Stomach (tissue), 8 donors: ENCODE measurements at regions not wholly inside any gene's neighbourhood (a gene's known extent, or its start where the extent isn't known, plus 50 kb on each side); places are given as distances from the start of the nearest gene placed in this dataset.

Experiments
- DNase-seq, 2 donors: peaks; one replicate each; pipeline versions ENCODE4 v3.0.0 to v3.0.0-alpha.2; 2013 to 2019
- H3K27ac ChIP-seq, 5 donors: fragments of 200-600 bp in 4 of 5; sonication (generic) in 4 of 5; one replicate each; pipeline ENCODE4 v1.5.1; 2013 to 2019; ENCODE audit warnings: mild to moderate bottlenecking in 1 of 5, moderate library complexity in 1 of 5
- H3K27me3 ChIP-seq, 3 donors: fragments of 200-600 bp; sonication (generic); one replicate each; pipeline ENCODE4 v1.5.1; 2017 to 2019; ENCODE audit warnings: mixed run types in 1 of 3
- H3K36me3 ChIP-seq, 4 donors: fragments of 200-600 bp; sonication (generic); 1 replicate in 3 of 4; 2 replicates in 1 of 4; pipeline ENCODE4 v1.5.1; 2016 to 2019
- H3K4me1 ChIP-seq, 4 donors: fragments of 200-600 bp; sonication (generic); one replicate each; pipeline ENCODE4 v1.5.1; 2016 to 2019
- H3K4me3 ChIP-seq, 4 donors: fragments of 200-600 bp; sonication (generic) in 3 of 4; one replicate each; pipeline ENCODE4 v1.5.1; 2016 to 2019; ENCODE audit warnings: mild to moderate bottlenecking in 1 of 4
- H3K9me3 ChIP-seq, 4 donors: fragments of 200-600 bp; sonication (generic); one replicate each; pipeline ENCODE4 v1.5.1; 2016 to 2019
- EP300 ChIP-seq: sonication (generic); formaldehyde crosslinking; IDR thresholded peaks from one replicate; pipeline ENCODE4 v1.6.1; 2017; ENCODE audit warnings: antibody characterized with exemption
- POLR2A ChIP-seq, 4 donors: fragments of 450-650 bp; IDR thresholded peaks; one replicate each; pipeline ENCODE4 v1.6.1; 2016; ENCODE audit warnings: antibody characterized with exemption in 4 of 4, control low read depth in 2 of 4, mild to moderate bottlenecking in 1 of 4, moderate library complexity in 1 of 4
- POLR2AphosphoS5 ChIP-seq, 3 donors: sonication (generic); formaldehyde crosslinking; IDR thresholded peaks; one replicate each; pipeline ENCODE4 v1.6.1; 2016; ENCODE audit warnings: antibody characterized with exemption in 3 of 3
- WGBS, 5 donors: extraction: QIAGEN DNeasy Blood & Tissue Kit in 3 of 5; methylation state at CpG; one replicate each; pipeline versions ENCODE4 v1.1.5 to v1.1.7; 2013 to 2018; 5-methylcytosine and 5-hydroxymethylcytosine counted together
- intact Hi-C: fragments of 100-400 bp; cut with DNase I; formaldehyde crosslinking; loops from one replicate; pipeline ENCODE4 v1.15.1; 2023; ENCODE audit warnings: low total_unique reads
- TF ChIP-seq, protein P1 (sequence below), 7 experiments: fragments of 450-650 bp in 4 of 7; fragments of 200-600 bp in 3 of 7; sonication (generic) in 3 of 7; IDR thresholded peaks; one replicate each; pipeline ENCODE4 v1.5.1; 2016 to 2019; ENCODE audit warnings: antibody characterized with exemption in 7 of 7, control low read depth in 2 of 7, mild to moderate bottlenecking in 1 of 7
- donor health status: healthy with polysubstance abuse.
- donor health status: Bipolar disorder and iron deficiency.
- donor health status: healthy.

DNA sequence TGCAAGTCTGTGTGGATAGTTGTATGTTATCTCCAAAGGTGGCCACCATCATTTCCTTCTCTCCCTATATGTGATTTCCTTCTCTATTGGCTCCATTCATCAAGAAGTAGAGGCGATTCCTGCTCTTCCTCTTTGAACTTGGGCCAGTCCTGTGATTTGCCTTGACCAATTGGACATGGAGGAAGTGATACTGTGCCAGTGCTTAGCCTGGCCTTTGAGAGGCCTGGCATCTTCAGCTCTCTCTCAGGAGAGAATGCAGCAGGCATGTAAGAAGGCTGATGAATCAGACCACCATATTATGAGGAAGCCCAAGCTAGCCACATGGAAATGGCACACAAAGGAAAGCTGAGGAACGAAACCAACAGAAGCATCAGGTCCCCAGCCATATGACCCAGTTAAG, 195.0 kb upstream of the SVIL start:
- intact Hi-C loops = no loop called here
- Histone ChIP-seq H3K36me3 (no peaks in the 10 kb centered on the region), H3K4me3 (no peak overlapping the region), H3K9me3 (peaks cover 0 to 11% (median 8%) of the 10 kb centered on the region in 4 donors), H3K27me3 (no peaks in the 10 kb centered on the region), H3K27ac (no peak overlapping the region), H3K4me1 (peaks cover 0 to 8% (median 2%) of the 10 kb centered on the region in 4 donors)
- TF ChIP-seq POLR2A (IDR thresholded peaks at IDR 0.05) (no peak), POLR2AphosphoS5 (IDR thresholded peaks at IDR 0.05) (no peak), EP300 (no peak)
- TF ChIP-seq, protein P1, sequence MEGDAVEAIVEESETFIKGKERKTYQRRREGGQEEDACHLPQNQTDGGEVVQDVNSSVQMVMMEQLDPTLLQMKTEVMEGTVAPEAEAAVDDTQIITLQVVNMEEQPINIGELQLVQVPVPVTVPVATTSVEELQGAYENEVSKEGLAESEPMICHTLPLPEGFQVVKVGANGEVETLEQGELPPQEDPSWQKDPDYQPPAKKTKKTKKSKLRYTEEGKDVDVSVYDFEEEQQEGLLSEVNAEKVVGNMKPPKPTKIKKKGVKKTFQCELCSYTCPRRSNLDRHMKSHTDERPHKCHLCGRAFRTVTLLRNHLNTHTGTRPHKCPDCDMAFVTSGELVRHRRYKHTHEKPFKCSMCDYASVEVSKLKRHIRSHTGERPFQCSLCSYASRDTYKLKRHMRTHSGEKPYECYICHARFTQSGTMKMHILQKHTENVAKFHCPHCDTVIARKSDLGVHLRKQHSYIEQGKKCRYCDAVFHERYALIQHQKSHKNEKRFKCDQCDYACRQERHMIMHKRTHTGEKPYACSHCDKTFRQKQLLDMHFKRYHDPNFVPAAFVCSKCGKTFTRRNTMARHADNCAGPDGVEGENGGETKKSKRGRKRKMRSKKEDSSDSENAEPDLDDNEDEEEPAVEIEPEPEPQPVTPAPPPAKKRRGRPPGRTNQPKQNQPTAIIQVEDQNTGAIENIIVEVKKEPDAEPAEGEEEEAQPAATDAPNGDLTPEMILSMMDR (IDR thresholded peaks at IDR 0.05) = no peak
- WGBS, 5 donors = 74 to 87% (median 86%) methylated on average over 2 of the region's 2 CpGs
- no peak for DNase-seq

DNA sequence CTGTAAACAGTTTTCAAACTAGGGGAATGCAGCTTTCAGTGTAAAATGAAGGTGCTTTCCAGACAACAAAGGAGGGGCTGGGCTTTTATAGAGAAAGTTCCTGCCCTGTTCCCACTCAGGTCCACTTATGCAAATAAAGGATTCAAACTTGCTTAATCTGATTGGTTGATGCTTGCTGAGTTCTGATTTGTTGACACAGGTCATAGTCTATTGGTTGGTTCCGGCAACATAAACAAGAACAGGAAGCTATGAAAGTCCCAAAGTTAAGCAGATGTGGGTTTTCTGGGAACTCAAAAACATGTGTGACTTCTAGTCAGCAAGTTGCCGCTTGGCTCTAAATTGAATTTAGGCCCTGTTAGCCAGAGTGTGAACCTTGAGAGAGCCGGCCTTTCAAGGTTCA, 194.2 kb upstream of the SVIL start:
- no peak for TF ChIP-seq POLR2AphosphoS5 (IDR thresholded peaks at IDR 0.05)
- Histone ChIP-seq H3K36me3 (no peaks in the 10 kb centered on the region), H3K9me3 (peaks cover 0 to 11% (median 8%) of the 10 kb centered on the region in 4 donors), H3K27me3 (no peaks in the 10 kb centered on the region), H3K4me3 (no peak overlapping the region), H3K4me1 (peaks cover 0 to 6% (median 0%) of the 10 kb centered on the region in 4 donors), H3K27ac (peak overlapping the region in 1 of 5 donors; percentile 44)
- DNase-seq = no peak
- intact Hi-C loops = no loop called here
- 76 to 90% (median 83%) methylated on average over 3 of the region's 3 CpGs for WGBS, 5 donors

DNA sequence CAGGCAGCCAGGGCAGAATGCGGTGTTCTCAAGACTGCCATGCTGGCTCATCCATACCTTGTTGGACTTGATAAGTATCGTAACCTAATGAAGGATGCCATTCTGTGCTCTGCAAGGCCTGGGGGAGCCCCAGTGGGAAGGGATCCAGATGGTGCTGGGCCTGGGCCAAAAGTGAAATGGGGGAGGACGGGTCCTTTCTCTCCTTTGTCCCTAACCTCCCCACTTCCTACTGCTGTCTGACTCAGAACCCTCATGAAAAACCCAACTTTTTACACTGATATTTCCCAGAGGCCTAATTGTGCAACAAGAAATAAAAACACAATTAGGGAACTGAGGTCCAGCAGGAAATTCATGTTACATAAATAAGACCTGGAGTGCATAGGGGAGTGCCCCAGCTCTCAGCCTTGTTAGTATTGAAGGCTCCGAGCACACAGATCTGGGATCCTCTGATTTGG, 193.7 kb upstream of the SVIL start:
- TF ChIP-seq, protein P1 (IDR thresholded peaks at IDR 0.05) = no peak
- TF ChIP-seq POLR2A (IDR thresholded peaks at IDR 0.05) (no peak), POLR2AphosphoS5 (IDR thresholded peaks at IDR 0.05) (no peak)
- Histone ChIP-seq H3K36me3 (no peaks in the 10 kb centered on the region), H3K27ac (peak overlapping the region in 1 of 5 donors; percentile 44), H3K4me1 (peaks cover 0 to 6% (median 0%) of the 10 kb centered on the region in 4 donors), H3K27me3 (no peaks in the 10 kb centered on the region), H3K9me3 (peaks cover 0 to 11% (median 8%) of the 10 kb centered on the region in 4 donors), H3K4me3 (no peak overlapping the region)
- intact Hi-C loops = no loop called here
- DNase-seq = no peak
- WGBS, 5 donors = 60 to 87% (median 75%) methylated on average over 4 of the region's 4 CpGs

DNA sequence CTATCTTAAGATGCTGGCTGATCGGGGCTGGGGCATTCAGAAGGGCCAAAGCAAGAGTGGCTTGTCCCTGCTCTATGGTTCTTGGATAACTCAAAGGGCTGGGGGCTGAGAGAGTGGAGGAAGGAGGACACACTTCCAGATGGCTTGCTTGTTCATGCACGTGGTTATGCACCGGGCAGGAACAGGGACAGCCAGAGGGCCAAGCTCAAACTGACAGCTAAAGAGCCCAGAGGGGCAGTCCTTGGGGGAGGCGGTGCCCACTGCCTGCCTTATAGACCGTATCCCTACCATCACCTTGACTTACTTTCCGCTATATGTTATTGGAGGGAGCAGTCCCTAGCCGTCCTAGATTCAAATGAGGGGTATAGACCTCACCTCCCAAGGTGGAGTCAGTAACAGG, 192.7 kb upstream of the SVIL start:
- peaks cover 0 to 11% (median 8%) of the 10 kb centered on the region in 4 donors for H3K9me3 ChIP-seq
- H3K27ac ChIP-seq = peak overlapping the region in 1 of 5 donors; percentile 44
- intact Hi-C loops = no loop called here
- no peaks in the 10 kb centered on the region for H3K36me3 ChIP-seq
- TF ChIP-seq POLR2AphosphoS5 (IDR thresholded peaks at IDR 0.05) (no peak), EP300 (no peak), POLR2A (IDR thresholded peaks at IDR 0.05) (no peak)
- no peak overlapping the region for H3K4me3 ChIP-seq
- WGBS, 5 donors = 81 to 94% (median 93%) methylated on average over 7 of the region's 7 CpGs
- H3K27me3 ChIP-seq = no peaks in the 10 kb centered on the region
- DNase-seq = no peak
- H3K4me1 ChIP-seq = peaks cover 0 to 6% (median 0%) of the 10 kb centered on the region in 4 donors

DNA sequence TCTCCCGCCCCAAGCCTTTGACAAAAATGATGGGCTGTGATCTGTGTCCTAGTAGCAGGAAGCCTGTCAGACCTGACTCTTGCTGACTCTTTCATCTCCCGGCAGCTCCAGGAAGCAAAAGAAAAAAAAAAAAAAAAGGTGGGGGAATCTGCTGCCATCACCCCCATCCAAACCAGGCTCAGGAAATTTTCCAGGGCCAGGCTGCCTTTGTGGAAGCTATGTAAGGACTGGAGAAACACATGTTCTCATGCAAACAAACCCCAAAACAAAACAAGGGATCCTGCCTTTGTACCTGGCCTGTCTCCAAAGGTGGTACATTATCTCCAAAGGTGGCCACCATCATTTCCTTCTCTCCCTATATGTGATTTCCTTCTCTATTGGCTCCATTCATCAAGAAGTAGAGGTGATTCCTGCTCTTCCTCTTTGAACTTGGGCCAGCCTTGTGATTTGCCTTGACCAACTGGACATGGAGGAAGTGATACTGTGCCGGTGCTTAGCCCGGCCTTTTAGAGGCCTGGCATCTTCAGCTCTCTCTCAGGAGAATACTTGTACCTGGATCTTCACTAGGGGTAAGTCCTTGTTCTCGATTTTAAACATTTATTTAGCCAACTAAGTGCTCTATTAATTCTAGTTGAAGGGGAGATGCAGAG, 192.2 kb upstream of the SVIL start:
- peak overlapping the region in 1 of 5 donors; percentile 44 for H3K27ac ChIP-seq
- intact Hi-C loops = no loop called here
- TF ChIP-seq EP300 = no peak
- TF ChIP-seq POLR2A (IDR thresholded peaks at IDR 0.05) = no peak
- TF ChIP-seq, protein P1 (IDR thresholded peaks at IDR 0.05) = no peak
- no peak for TF ChIP-seq POLR2AphosphoS5 (IDR thresholded peaks at IDR 0.05)
- peaks cover 0 to 11% (median 8%) of the 10 kb centered on the region in 4 donors for H3K9me3 ChIP-seq
- no peaks in the 10 kb centered on the region for H3K27me3 ChIP-seq
- WGBS, 5 donors = 59 to 75% (median 71%) methylated on average over 5 of the region's 5 CpGs
- H3K4me1 ChIP-seq = peaks cover 0 to 6% (median 0%) of the 10 kb centered on the region in 4 donors
- no peak for DNase-seq
- no peaks in the 10 kb centered on the region for H3K36me3 ChIP-seq
- no peak overlapping the region for H3K4me3 ChIP-seq
